ENCODE measurements at regions not wholly inside any gene's neighbourhood (a gene's known extent, or its start where the extent isn't known, plus 50 kb on each side); places are given as distances from the start of the nearest gene placed in this dataset.

DNA sequence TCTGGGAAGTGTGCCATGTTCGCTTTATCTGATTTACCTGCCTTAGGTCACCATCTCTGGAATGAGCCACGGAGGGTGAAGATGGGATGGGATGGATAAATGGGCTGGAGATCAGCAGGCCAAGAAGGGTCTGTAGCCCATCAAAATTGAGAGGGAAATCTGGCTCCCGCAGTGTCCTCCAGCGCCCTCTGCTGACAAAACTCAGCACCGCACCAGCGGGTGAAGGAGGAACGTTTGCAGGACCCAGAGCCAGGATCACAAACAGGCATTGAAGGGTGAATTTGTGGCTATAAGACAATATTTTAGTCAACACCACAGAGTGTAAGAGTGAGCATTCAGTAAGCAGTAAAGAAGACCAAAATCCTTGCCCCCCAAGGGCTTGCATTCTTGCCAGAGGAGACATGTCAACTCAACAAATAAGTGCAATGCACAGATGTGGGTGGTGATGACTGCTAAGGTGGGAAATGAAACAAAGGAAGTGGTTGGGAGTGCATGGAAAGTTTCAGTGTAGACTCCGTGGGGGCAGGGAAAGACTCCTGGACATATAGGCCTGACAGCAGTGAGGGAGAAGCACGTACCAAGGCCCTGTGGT is 124.4 kb downstream of the TENT4A start:
- Histone ChIP-seq H4K20me1 (ENCODE audit: insufficient read depth, low read depth, low read length) (no peaks in the 10 kb centered on the region), H3K4me3 (ENCODE audit: low read length) (no peak overlapping the region), H3K36me3 (ENCODE audit: insufficient read depth, low read length) (no peaks in the 10 kb centered on the region), H3K9me2 (replicated peaks; ENCODE audit: insufficient read depth, low read length) (no peaks in the 10 kb centered on the region), H3K79me2 (ENCODE audit: low read length) (no peaks in the 10 kb centered on the region), H2AFZ (ENCODE audit: low read length) (no peak overlapping the region), H3K4me2 (ENCODE audit: low read depth, low read length, poor library complexity, severe bottlenecking) (no peak overlapping the region), H3K9me3 (ENCODE audit: low read length) (no peaks in the 10 kb centered on the region), H3K27ac (ENCODE audit: low read length) (no peak overlapping the region), H3K27me3 (ENCODE audit: low read length) (no peaks in the 10 kb centered on the region), H3K4me1 (ENCODE audit: low read length) (no peaks in the 10 kb centered on the region), H3K9ac (ENCODE audit: low read length) (no peak overlapping the region)
- DNase-seq = peak; percentile 74

DNA sequence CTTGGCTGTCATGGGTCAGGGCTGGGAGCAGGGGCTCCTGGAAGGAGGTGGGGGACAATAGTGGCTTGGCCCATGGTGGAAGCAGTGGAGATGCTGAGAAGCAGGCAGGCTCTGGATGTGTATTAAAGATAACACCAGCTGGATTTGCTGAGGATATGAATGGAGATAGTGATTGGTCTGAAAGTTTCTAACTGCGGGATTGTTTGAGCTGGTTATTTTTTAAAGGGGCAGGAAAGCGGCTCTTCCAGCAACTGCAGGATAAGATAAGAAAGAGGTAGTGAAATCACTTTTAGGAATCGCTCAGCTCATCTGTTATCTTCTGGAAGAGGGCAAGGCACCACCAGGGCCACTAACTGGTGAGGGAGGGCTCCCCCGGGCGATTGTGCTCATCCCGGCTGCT is 125.5 kb downstream of the TENT4A start:
- H4K20me1 ChIP-seq (ENCODE audit: insufficient read depth, low read depth, low read length) = no peaks in the 10 kb centered on the region
- no peaks in the 10 kb centered on the region for H3K36me3 ChIP-seq (ENCODE audit: insufficient read depth, low read length)
- H3K4me3 ChIP-seq (ENCODE audit: low read length) = no peak overlapping the region
- H3K9ac ChIP-seq (ENCODE audit: low read length) = no peak overlapping the region
- H3K9me3 ChIP-seq (ENCODE audit: low read length) = no peaks in the 10 kb centered on the region
- no peaks in the 10 kb centered on the region for H3K4me1 ChIP-seq (ENCODE audit: low read length)
- no peak overlapping the region for H2AFZ ChIP-seq (ENCODE audit: low read length)
- DNase-seq = no peak
- H3K27me3 ChIP-seq (ENCODE audit: low read length) = no peaks in the 10 kb centered on the region
- H3K9me2 ChIP-seq (replicated peaks; ENCODE audit: insufficient read depth, low read length) = no peaks in the 10 kb centered on the region
- H3K27ac ChIP-seq (ENCODE audit: low read length) = no peak overlapping the region
- H3K79me2 ChIP-seq (ENCODE audit: low read length) = no peaks in the 10 kb centered on the region
- H3K4me2 ChIP-seq (ENCODE audit: low read depth, low read length, poor library complexity, severe bottlenecking) = no peak overlapping the region

- Histone ChIP-seq H3K9me2 (replicated peaks; ENCODE audit: insufficient read depth, low read length) (no peaks in the 10 kb centered on the region), H3K4me2 (ENCODE audit: low read depth, low read length, poor library complexity, severe bottlenecking) (no peak overlapping the region), H3K9me3 (ENCODE audit: low read length) (no peaks in the 10 kb centered on the region), H3K27ac (ENCODE audit: low read length) (no peak overlapping the region), H3K36me3 (ENCODE audit: insufficient read depth, low read length) (no peaks in the 10 kb centered on the region), H3K4me1 (ENCODE audit: low read length) (no peaks in the 10 kb centered on the region), H3K79me2 (ENCODE audit: low read length) (no peaks in the 10 kb centered on the region), H3K9ac (ENCODE audit: low read length) (no peak overlapping the region), H2AFZ (ENCODE audit: low read length) (no peak overlapping the region), H4K20me1 (ENCODE audit: insufficient read depth, low read depth, low read length) (no peaks in the 10 kb centered on the region), H3K4me3 (ENCODE audit: low read length) (no peak overlapping the region), H3K27me3 (ENCODE audit: low read length) (no peaks in the 10 kb centered on the region)
- no peak for DNase-seq
These were observed 127.0 kb downstream of the TENT4A start for GRCh38 chr5:6840136-6840793.

DNA sequence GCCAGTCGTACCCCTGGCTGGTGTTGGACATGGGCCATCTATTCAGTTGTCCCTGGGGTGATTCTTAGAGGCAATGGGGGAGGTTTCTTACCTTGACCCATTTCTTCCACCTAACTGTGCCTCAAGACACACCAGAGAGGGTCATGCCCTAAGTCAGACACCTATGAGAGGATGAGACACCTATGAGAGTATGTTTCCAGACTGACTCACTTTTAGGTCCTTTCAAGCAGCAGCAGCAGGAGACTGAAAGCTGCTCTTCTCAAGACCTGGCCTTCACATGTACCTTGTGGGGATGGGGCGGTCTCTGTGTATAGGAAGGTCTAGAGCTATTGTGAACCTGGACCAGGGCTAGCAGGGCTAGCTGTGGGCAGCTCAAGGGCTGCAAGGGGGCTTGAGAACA is 130.1 kb downstream of the TENT4A start:
- Histone ChIP-seq H3K9me2 (replicated peaks; ENCODE audit: insufficient read depth, low read length) (no peaks in the 10 kb centered on the region), H3K9ac (ENCODE audit: low read length) (no peak overlapping the region), H3K36me3 (ENCODE audit: insufficient read depth, low read length) (no peaks in the 10 kb centered on the region), H3K79me2 (ENCODE audit: low read length) (no peaks in the 10 kb centered on the region), H4K20me1 (ENCODE audit: insufficient read depth, low read depth, low read length) (no peaks in the 10 kb centered on the region), H3K4me1 (ENCODE audit: low read length) (no peaks in the 10 kb centered on the region), H3K4me3 (ENCODE audit: low read length) (no peak overlapping the region), H3K9me3 (ENCODE audit: low read length) (no peaks in the 10 kb centered on the region), H2AFZ (ENCODE audit: low read length) (no peak overlapping the region), H3K27me3 (ENCODE audit: low read length) (no peaks in the 10 kb centered on the region), H3K4me2 (ENCODE audit: low read depth, low read length, poor library complexity, severe bottlenecking) (no peak overlapping the region), H3K27ac (ENCODE audit: low read length) (no peak overlapping the region)
- DNase-seq = no peak

GRCh38 chr5:6843821-6844220 is 130.6 kb downstream of the TENT4A start:
- Histone ChIP-seq H3K9me3 (ENCODE audit: low read length) (no peaks in the 10 kb centered on the region), H3K4me2 (ENCODE audit: low read depth, low read length, poor library complexity, severe bottlenecking) (no peak overlapping the region), H3K9me2 (replicated peaks; ENCODE audit: insufficient read depth, low read length) (no peaks in the 10 kb centered on the region), H4K20me1 (ENCODE audit: insufficient read depth, low read depth, low read length) (no peaks in the 10 kb centered on the region), H3K27me3 (ENCODE audit: low read length) (no peaks in the 10 kb centered on the region), H3K4me3 (ENCODE audit: low read length) (no peak overlapping the region), H3K36me3 (ENCODE audit: insufficient read depth, low read length) (no peaks in the 10 kb centered on the region), H3K4me1 (ENCODE audit: low read length) (no peaks in the 10 kb centered on the region), H3K27ac (ENCODE audit: low read length) (no peak overlapping the region), H3K9ac (ENCODE audit: low read length) (no peak overlapping the region), H2AFZ (ENCODE audit: low read length) (no peak overlapping the region), H3K79me2 (ENCODE audit: low read length) (no peaks in the 10 kb centered on the region)
- no peak for DNase-seq

- Histone ChIP-seq H3K9me2 (replicated peaks; ENCODE audit: insufficient read depth, low read length) (no peaks in the 10 kb centered on the region), H3K9ac (ENCODE audit: low read length) (no peak overlapping the region), H2AFZ (ENCODE audit: low read length) (no peak overlapping the region), H3K36me3 (ENCODE audit: insufficient read depth, low read length) (no peaks in the 10 kb centered on the region), H3K4me3 (ENCODE audit: low read length) (no peak overlapping the region), H3K27me3 (ENCODE audit: low read length) (no peaks in the 10 kb centered on the region), H3K9me3 (ENCODE audit: low read length) (no peaks in the 10 kb centered on the region), H4K20me1 (ENCODE audit: insufficient read depth, low read depth, low read length) (no peaks in the 10 kb centered on the region), H3K27ac (ENCODE audit: low read length) (no peak overlapping the region), H3K79me2 (ENCODE audit: low read length) (no peaks in the 10 kb centered on the region), H3K4me2 (ENCODE audit: low read depth, low read length, poor library complexity, severe bottlenecking) (no peak overlapping the region), H3K4me1 (ENCODE audit: low read length) (no peaks in the 10 kb centered on the region)
- no peak for DNase-seq
These were observed 132.6 kb downstream of the TENT4A start for GRCh38 chr5:6845856-6846255.

DNA sequence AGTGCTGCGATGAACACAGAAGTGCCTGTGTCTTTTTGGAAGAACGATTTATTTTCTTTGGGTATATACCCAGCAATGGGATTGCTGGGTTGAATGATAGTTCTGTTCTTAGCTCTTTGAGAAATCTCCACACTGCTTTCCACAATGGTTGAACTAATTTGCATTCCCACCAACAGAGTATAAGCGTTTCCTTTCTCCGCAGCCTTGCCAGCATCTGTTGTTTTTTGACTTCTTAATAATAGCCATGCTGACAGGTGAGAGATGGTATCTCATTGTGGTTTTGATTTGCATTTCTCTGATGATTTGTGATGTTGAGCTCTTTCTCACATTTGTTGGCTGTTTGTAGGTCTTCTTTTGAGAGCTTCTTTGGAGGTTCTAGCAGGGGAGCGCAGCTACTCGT is 134.6 kb downstream of the TENT4A start:
- H3K4me2 ChIP-seq (ENCODE audit: low read depth, low read length, poor library complexity, severe bottlenecking) = no peak overlapping the region
- no peak overlapping the region for H3K27ac ChIP-seq (ENCODE audit: low read length)
- no peaks in the 10 kb centered on the region for H3K27me3 ChIP-seq (ENCODE audit: low read length)
- H4K20me1 ChIP-seq (ENCODE audit: insufficient read depth, low read depth, low read length) = no peaks in the 10 kb centered on the region
- H3K36me3 ChIP-seq (ENCODE audit: insufficient read depth, low read length) = no peaks in the 10 kb centered on the region
- no peak overlapping the region for H3K9ac ChIP-seq (ENCODE audit: low read length)
- H2AFZ ChIP-seq (ENCODE audit: low read length) = no peak overlapping the region
- H3K4me1 ChIP-seq (ENCODE audit: low read length) = no peaks in the 10 kb centered on the region
- no peak overlapping the region for H3K4me3 ChIP-seq (ENCODE audit: low read length)
- no peaks in the 10 kb centered on the region for H3K79me2 ChIP-seq (ENCODE audit: low read length)
- no peaks in the 10 kb centered on the region for H3K9me2 ChIP-seq (replicated peaks; ENCODE audit: insufficient read depth, low read length)
- H3K9me3 ChIP-seq (ENCODE audit: low read length) = no peaks in the 10 kb centered on the region
- DNase-seq = no peak

DNA sequence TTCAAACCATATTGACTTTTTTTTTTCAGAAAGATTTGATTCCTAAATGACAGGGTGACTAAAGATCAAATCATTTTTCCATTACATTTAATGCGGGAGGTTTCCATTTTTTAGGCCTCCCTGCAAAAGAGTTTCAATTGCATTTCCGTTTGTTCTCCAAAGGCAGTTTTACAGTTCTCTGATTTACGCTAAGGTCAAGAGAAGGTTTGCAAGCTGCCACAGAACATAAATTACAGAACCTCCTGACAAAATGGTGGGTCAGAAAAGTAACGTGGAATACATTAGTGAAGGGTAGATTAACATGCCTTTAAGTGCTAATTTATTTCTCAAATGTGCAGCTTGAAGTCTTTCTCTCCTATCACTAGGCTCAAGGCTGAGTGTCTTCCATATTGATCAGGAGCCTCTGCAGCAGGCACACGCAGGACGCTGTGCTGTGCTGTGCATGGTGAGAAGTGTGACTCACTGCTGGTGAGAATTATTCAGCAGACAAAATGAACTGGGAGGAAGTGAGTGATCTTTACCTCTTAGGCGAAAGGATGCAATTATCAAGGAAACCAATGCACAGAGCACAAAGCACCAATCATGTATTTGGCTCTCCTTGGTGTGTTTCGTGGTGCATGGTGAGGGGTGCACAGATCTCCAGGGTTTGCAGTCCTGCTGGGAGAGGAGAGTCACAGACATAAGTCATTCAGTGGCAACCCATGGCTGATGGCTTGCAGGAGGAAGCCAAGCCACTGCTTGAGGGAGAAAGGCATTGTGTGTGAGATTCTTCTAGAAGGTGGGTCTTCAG is 136.3 kb downstream of the TENT4A start:
- Histone ChIP-seq H3K9me3 (ENCODE audit: low read length) (no peaks in the 10 kb centered on the region), H2AFZ (ENCODE audit: low read length) (no peak overlapping the region), H3K36me3 (ENCODE audit: insufficient read depth, low read length) (no peaks in the 10 kb centered on the region), H4K20me1 (ENCODE audit: insufficient read depth, low read depth, low read length) (no peaks in the 10 kb centered on the region), H3K27ac (ENCODE audit: low read length) (no peak overlapping the region), H3K4me1 (ENCODE audit: low read length) (no peaks in the 10 kb centered on the region), H3K9ac (ENCODE audit: low read length) (no peak overlapping the region), H3K4me2 (ENCODE audit: low read depth, low read length, poor library complexity, severe bottlenecking) (no peak overlapping the region), H3K4me3 (ENCODE audit: low read length) (no peak overlapping the region), H3K79me2 (ENCODE audit: low read length) (no peaks in the 10 kb centered on the region), H3K27me3 (ENCODE audit: low read length) (no peaks in the 10 kb centered on the region), H3K9me2 (replicated peaks; ENCODE audit: insufficient read depth, low read length) (no peaks in the 10 kb centered on the region)
- DNase-seq = no peak

Measured in Karpas-422 (cell line).